HS-5 (cell line): ENCODE measurements at regions not wholly inside any gene's neighbourhood (a gene's known extent, or its start where the extent isn't known, plus 50 kb on each side); places are given as distances from the start of the nearest gene placed in this dataset.
"Not testable (repeated sequence)": the region's sequence is repeated elsewhere in the genome, so short reads cannot be mapped to it uniquely, and the experiment has no call there.

Experiments used
- DNase-seq: peaks from one replicate; pipeline ENCODE4 v3.0.0-alpha.2; 2012; ENCODE audit warnings: low read depth

DNA sequence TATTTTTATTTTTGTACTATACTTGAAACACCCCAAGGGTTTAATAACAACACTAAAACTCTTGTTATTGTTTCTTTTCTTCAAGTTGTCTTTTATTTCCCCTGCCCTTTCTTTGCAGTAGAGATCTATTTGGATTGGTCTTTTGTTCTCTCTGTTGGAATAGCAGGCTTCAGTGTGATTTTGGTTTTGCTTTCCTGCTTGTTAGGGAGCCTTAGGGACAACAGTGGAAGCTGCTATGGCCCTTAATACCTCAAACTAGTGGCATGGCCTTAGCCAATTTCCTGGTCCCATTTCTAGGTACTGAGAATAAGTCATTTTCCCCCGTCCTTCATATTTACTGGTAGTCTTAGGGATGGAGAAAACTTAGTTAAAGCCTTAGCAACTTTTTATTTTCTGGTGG, 535.4 kb upstream of the NDST4 start:
- DNase-seq, result no peak

DNA sequence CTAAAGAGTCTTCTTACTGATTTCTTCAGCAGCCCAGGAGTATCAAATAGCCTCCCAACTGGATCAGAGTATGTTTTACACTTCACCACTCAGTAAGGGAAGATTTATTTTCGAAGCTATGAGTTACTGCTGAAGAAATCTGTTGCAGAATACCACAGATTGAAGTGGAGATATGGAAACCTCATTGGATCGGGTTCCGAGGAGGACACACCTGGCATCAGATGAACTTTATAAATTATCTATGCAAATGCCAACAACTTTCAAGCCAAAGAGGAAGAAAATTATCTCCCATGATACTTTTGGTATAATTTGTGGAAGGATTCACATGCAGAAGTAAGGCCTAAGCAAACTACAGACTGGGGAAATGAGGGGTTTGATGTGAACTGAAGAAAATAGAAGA, 515.9 kb upstream of the NDST4 start:
- DNase-seq, result no peak

DNA sequence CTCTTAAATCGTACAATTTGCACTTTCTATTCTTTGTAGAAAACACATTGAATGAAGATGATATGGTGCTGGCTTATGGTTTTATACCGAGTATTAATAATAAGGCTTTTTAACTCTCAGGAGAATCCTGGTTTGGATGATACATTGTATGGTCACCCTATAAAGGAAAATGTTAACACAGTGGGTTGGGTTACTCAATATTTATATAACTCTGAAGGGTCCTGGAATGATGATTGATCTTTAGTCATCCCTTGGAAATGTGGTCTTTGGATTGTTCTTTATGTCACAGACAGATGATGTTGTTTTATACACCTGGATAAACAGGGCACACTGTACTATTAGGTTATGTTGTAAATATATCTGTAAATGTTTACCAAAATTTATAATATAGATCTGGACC, 496.2 kb upstream of the NDST4 start:
- no peak for DNase-seq

DNA sequence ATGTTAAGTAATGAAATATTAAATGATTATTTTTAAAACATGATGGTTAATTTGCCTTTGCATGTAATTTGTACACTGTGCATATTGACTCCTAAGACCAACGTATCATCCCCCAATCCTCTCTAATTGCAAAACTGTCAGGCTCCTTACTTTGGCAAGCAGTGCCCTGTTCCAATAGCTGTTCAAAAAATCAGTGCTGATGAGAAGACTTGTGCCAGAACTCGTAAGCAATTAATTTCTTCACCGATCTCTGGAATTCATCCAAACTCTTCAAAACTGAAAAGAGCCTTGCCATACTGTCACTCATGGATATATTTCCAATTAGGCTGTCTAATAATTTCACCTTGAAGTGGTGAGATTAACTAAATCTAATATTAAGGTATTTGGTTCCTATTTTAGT, 493.9 kb upstream of the NDST4 start:
- DNase-seq, result no peak

DNA sequence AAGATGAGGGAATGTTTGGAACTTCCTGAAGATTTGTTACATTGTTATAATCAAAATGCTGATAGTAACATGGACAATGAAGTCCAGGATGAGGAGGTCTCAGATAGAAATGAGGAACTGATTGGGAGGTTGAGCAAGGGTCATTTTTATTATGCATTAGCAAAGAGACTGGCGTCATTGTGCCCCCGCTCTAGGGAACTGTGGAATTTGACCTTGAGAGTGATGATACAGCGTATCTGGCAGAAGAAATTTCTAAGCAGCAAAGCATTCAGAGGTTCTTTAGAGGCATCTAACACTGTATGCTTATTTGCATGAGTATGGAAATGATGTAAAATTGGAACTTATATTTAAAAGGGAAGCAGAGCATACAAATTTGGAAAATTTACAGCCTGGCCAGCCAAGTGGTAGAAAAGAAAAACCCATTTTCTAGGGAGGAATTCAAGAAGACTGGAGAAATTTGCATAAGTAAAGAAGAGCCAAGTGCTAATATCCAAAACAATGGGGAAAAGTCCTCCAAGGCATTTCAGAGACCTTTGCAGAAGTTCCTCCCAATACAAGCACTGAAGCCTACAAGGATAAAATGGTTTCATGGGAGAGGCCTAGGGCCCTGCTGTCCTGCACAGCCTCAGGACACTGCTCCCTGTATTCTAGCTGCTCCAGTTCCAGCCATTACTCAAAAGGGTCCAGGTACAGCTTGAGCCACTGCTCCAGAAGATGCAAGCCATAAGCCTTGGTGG, 483.0 kb upstream of the NDST4 start:
- DNase-seq, result no peak

DNA sequence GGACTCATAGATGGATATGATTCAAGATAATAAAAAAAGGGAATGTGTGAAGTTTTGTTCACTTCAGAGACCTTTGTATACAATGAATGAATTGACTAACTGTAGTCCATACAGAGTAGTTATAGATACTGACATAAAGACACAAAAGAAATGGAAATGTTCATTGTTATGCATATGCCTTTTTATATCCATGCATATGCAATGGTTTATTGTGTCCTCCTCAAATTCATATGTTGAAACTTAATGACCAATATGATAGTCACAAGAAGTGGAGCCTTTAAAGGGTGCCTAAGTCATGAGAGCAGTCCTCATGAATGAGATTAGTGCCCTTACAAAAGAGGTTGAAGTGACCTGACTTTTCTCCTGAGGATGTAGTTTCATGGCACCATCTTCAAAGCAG, 467.5 kb upstream of the NDST4 start:
- DNase-seq, result no peak

DNA sequence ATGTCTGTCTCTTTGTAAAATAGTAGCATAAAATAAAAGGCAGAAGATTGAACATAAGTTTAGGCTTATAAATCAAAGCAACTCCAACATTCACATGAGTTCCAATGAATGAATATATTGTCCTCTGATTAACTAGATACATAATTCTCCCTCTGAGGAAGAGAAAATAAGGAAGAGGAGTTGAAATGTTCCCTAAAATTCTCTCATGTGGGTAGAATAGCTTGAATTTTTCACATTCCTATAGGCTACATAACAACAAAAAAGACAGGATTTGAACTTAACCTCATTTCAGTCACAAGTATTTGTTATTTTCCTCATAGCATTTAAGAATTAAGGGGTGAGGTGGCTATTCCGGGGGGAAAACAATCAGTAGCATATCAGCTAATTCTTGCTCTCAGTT, 462.4 kb upstream of the NDST4 start:
- DNase-seq, result peak; percentile 1

DNA sequence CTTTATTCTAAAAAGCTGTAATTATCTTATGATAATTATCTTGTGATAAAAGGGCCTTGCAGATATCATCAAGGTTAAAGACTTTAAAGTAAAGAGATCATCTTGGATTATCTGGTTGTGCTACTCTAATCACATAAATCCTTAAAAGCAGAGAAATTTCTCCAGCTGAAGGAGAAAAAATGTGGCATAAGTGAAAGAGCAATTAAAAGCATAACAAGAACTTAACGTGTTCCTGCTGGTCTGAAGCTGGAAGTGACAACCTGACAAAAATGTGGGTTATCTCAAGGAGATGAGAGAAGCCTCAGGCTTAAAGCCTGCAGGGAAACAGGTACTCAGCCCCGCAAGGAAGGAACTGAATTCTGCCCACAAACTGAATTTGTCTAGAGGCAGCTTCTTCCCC, 449.1 kb upstream of the NDST4 start:
- DNase-seq, result no peak

DNA sequence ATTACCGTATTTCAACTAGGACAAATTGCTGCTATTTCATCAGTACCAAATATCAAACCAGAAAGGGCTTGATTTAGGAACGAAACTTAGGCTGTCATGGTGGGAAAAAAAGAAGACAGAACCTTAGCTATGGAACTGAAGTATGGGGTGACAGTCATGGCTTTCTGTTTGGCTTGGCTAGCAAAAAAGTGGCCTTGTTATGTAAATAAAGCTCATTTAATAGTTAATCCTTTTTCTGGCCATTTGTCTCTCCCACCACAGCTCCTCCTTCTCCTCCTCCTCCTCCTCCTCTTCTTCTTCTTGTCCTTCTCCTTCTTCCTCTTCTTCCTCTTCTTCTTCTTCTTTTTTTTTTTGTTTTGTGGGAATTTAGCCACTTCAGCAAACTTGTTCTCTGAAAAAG, 434.7 kb upstream of the NDST4 start:
- DNase-seq, result no peak

DNA sequence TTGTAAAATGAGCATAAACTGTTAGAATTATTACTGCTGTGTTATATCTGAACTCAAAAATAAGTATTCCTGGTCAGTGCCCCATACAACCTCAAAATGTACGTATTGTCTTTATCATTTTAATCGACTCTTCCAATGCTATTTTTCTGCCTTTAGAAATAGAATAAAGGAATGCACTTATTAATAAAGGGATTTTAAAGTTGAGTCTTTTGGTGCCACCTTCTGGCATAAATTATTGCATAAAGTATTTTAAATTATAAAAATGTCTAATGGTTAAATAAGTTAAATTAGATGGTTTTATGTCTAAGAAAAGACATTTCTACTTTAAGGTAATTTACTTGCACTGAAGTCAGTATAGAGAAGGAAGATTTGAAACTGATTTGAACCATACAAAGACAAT, 424.0 kb upstream of the NDST4 start:
- no peak for DNase-seq

DNA sequence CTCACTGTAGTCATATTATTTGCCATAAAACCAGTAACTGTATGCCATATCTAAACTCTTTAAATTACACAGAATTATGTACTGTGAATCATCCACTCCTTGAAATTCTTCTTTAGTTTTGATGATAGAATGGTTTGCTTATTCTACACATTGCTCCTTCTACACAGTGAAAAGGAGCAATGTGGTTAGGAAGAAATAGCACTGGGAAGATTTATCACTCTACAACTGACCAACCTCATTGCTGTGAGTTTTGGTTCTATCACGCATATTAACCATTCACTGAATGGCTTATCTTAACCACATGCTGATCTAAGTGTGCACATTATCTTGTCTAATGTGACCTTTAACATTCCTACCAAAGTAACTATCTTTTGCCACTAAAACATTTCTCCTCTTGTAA, 415.7 kb upstream of the NDST4 start:
- DNase-seq, result no peak

DNA sequence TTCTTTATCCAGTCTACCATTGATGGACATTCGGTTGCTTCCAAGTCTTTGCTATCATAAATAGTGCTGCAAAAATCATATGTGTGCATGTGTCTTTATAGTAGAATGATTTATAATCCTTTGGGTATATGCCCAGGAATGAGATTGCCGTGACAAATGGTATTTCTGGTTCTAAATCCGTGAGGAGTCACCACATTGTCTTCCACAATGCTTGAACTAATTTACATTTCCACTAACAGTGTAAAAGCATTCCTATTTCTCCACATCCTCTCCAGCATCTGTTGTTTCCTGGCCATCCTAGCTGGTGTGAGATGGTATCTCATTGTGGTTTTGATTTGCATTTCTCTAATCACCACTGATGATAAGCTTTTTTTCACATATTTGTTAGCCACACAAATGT, 406.1 kb upstream of the NDST4 start:
- DNase-seq, result not testable (repeated sequence)

DNA sequence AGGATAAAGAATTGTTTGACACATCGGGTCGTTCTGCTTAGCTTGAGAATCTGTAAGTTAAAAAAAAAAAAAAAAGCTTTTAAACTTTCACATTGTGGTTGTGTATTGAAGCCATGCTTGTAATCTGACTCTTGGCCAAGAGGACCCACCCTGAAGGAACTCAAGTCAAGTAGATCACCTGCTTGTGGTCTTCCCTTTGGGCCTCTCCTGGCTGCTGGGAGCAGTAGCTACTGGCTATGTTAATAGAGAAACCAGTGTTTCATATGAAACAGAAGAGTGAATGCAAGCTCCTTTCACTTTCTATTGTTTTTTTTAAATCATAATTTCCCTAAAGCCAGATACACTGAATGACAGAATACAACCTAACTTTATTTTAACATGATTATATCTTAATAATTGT, 402.4 kb upstream of the NDST4 start:
- DNase-seq, result no peak

DNA sequence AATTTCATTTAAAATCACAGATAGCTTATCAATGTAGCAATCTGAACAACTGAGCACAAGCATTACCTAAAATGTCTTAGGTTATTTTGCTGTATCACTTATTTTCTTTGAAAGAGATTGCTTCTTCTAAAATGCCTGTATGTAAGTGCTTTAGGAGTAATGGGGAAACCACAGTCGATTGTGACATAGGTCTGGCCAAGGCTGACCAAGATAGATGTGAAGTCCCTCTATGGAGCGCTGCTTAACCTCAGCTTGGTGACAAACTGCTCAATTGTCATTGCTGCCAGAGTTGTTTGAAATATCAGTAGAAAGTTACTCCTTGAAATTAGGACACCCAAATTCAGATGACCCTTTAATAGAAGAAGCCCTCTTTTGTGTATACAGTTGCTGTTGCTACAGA, 401.9 kb upstream of the NDST4 start:
- no peak for DNase-seq

DNA sequence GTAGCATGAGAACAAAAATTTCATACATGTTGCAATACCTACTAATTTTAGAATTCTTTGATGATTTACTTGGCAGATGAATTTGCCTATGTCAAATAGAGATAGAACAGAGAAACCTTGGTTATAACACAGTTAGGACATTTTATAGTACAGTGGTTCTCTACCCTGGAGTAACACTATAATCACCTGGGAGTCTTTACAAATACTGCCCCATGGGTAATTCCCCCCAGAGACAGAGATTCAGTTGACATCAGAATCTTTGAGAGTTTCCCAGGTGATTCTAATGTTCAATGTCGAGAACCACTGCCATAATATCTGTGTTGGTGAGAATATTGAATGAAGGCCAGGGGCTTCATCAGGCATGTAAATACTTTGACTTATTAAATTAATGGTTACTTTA, 401.3 kb upstream of the NDST4 start:
- DNase-seq, result no peak

DNA sequence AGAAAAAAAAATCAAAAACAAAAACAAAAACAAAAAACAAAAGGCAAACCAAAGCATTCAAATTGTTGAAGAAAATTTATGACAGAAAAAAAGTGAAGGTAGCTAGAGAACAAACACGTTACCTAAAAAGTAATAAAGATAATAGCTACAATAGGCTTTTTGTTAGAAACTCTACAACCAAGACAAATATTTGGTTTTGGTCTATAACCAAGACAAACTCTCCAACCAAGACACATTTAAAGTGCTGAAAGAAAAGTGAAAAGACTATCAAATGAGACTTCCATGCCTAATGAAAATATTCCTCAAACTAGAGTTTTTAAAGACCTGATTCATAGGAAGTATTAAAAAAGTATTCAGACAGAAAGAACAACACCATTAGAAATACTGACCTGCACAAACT, 391.9 kb upstream of the NDST4 start:
- no peak for DNase-seq

DNA sequence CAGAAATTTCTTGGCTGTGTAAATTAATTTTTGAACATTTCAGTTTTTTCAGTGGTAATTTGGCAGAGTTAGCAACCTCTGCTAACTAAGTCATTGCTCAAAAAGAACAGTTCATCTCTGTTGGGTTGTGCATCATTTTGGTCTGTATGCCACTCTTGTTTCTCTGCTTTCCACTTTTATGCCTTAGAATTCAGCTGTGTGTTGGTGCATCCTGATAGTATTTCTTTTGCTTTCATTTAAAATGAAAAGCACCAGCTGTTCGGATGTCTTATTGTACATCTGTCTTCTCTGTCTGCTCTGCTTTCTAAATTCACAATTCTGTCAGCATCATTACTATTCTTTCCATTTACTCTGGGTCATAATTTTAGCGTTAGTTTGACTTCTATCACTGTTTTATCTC, 388.2 kb upstream of the NDST4 start:
- no peak for DNase-seq

DNA sequence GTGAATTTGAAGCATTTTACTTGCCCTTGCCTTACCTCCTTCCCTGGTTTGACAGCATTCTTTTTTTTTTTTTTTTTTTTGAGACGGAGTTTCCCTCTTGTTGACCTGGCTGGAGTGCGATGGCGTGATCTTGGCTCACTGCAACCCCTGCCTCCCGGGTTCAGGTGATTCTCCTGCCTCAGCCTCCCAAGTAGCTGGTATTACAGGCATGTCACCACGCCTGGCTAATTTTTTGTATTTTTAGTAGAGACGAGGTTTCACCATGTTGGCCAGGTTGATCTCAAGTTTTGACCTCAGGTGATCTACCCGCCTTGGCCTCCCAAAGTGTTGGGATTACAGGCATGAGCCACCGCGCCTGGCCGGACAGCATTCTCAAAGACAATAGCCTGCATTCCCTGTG, 380.4 kb upstream of the NDST4 start:
- not testable (repeated sequence) for DNase-seq

DNA sequence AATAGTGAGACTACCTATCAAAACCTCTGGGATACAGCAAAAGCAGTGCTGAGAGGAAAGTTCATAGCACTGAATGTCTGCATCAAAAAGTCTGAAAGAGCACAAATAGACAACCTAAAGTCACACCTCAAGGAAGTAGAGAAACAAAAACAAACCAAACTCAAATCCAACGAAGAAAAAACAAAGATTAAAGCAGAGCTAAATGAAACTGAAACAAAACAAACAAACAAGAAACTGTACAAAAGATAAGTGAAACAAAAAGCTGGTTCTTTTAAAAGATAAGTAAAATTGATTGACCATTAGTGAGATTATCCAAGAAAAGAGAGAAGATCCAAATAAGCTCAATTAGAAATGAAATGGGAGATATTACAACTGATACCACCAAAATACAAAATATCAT, 378.3 kb upstream of the NDST4 start:
- no peak for DNase-seq

DNA sequence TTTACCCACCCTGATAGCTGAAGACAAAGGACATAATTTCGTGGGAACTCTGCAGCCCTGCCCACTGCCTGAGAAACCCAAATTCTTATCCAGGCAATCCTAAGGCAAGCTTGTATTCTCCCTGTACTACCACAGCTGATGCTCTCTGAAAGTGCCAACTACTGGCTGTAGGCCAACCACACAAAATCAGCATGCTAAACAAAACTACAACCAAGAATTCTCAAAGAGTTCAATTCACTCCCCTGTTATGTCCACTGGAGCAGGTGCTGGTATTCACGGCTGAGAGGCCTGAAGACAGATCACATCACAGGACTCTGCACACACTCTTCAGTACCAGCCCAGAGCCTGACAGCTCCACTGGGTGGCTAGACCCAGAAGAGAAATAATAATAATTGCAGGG, 375.9 kb upstream of the NDST4 start:
- no peak for DNase-seq

DNA sequence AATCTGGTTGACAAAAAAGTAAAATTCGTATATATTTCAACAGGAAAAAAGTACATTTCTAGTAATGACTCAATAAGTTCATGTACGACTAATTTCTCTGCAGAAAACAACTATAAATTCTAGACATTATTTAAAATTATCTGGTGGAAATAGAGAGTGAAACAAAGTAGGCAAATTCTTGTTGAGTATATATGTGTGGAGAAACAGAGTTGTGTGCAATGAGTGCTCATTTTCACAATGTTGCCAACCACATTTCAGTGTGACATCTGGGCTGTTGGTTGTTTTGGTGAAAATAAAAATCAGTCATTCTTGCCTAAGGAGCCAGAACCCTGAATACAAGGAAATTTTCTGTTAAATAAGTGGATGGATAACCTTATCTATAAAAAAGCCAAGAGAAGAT, 372.0 kb upstream of the NDST4 start:
- DNase-seq, result no peak

DNA sequence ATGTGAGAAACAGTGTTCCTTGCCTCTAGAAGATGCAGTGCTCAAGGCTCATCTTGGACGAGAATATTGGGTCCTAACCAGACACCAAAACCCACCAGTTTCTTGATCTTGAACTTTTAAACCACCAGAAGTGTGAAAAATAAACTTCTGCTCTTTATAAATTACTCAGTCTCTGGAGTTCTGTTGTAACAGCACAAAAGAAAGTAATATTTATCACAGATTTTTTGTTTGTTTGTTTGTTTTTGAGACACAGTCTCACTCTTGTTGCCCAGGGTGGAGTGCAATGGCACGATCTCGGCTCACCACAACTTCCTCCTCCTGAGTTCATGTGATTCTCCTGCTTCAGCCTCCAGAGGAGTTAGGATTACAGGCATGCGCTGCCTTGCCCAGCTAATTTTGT, 371.1 kb upstream of the NDST4 start:
- no peak for DNase-seq

DNA sequence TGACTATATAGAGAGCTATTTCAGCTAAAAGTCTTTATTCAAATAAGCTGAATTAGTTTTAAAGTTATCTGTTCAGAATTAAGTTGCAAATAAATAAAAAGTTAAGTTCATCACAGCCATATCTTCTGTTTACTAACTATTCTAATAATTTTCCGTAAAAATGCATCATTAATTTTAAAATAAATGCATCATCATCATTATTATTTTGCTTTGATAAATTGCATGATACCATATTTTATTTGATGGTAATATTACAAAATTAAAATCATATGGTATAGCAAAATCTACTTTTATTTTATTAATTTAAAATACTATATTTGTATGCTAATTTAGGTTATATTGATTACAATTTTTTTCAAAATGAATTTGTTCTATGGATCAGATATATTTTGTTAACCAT, 357.3 kb upstream of the NDST4 start:
- DNase-seq, result no peak

DNA sequence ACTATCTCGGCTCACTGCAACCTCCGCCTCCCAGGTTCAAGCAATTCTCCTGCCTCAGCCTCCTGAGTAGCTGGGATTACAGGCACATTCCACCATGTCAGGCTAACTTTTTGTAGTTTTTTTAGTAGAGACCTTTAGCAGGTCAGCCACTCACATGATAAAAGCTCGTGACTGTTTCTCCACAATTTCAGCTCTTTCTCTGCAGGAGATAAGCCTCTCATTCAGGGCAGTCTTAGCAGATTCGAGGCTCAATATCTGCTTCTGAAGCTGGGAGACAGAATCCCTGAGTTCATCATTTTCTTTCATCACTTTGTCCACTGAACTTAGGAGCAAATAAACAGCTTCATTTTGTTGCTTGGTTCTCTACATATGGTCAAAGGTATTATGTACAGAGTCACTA, 345.9 kb upstream of the NDST4 start:
- DNase-seq, result not testable (repeated sequence)

DNA sequence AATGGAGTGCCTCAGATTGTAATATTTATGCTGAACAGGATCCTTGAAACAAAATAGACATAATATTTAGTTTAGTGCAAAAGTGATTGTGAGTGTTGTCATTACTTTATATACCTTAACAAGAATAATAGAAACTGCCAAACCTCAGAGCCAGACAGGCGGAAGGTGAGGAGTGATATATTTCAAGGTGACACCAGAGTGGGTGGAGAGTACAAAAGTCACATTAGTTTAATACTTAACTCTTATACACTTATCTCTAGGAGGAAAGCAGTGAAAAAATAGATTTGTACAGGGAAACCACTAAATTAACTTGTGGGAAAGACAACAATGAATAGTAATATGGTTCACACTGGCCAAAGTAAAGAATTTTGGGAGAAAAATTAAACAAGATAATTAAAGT, 342.8 kb upstream of the NDST4 start:
- DNase-seq, result no peak
